Glomerular endothelial cell (primary cell): ENCODE measurements at regions not wholly inside any gene's neighbourhood (a gene's known extent, or its start where the extent isn't known, plus 50 kb on each side); places are given as distances from the start of the nearest gene placed in this dataset.

Experiments
- DNase-seq: peaks from one replicate; pipeline ENCODE4 v3.0.0-alpha.2; 2011; ENCODE audit warnings: low read depth, low spot score; ENCODE audit errors: extremely low read depth

- DNase-seq: no peak
Observed at GRCh38 chr18:64663086-64663485, 514.2 kb upstream of the LINC00305 start.

- no peak for DNase-seq
Observed at GRCh38 chr18:64659196-64659595, 510.3 kb upstream of the LINC00305 start.

- DNase-seq: no peak
Observed at GRCh38 chr18:64653068-64653467, 504.2 kb upstream of the LINC00305 start.

GRCh38 chr18:64650068-64650467, 501.2 kb upstream of the LINC00305 start:
- no peak for DNase-seq

- no peak for DNase-seq
Observed at GRCh38 chr18:64645753-64646152, 496.9 kb upstream of the LINC00305 start.

- no peak for DNase-seq
Observed at GRCh38 chr18:64639536-64639935, 490.6 kb upstream of the LINC00305 start.

GRCh38 chr18:64620971-64621560, 472.2 kb upstream of the LINC00305 start:
- DNase-seq: no peak

GRCh38 chr18:64618390-64618789, 469.5 kb upstream of the LINC00305 start:
- no peak for DNase-seq

GRCh38 chr18:64615021-64615420, 466.1 kb upstream of the LINC00305 start:
- no peak for DNase-seq

- no peak for DNase-seq
Observed at GRCh38 chr18:64614446-64614845, 465.6 kb upstream of the LINC00305 start.

GRCh38 chr18:64592246-64592645, 443.4 kb upstream of the LINC00305 start:
- DNase-seq: no peak

- DNase-seq: no peak
Observed at GRCh38 chr18:64589000-64589399, 440.1 kb upstream of the LINC00305 start.

GRCh38 chr18:64566456-64566855, 417.6 kb upstream of the LINC00305 start:
- no peak for DNase-seq

GRCh38 chr18:64562651-64563050, 413.8 kb upstream of the LINC00305 start:
- DNase-seq: no peak

GRCh38 chr18:64546451-64546850, 397.6 kb upstream of the LINC00305 start:
- DNase-seq: no peak

GRCh38 chr18:64539847-64540246, 391.0 kb upstream of the LINC00305 start:
- DNase-seq: no peak

- no peak for DNase-seq
Observed at GRCh38 chr18:64528646-64529045, 379.8 kb upstream of the LINC00305 start.

- DNase-seq: no peak
Observed at GRCh38 chr18:64519201-64519600, 370.3 kb upstream of the LINC00305 start.

GRCh38 chr18:64518191-64518590, 369.3 kb upstream of the LINC00305 start:
- DNase-seq: no peak

GRCh38 chr18:64513401-64513800, 364.5 kb upstream of the LINC00305 start:
- no peak for DNase-seq

- DNase-seq: no peak
Observed at GRCh38 chr18:64490207-64490606, 341.3 kb upstream of the LINC00305 start.

GRCh38 chr18:64488698-64489097, 339.8 kb upstream of the LINC00305 start:
- DNase-seq: no peak

GRCh38 chr18:64474773-64475172, 325.9 kb upstream of the LINC00305 start:
- no peak for DNase-seq
